ENCODE measurements at regions not wholly inside any gene's neighbourhood (a gene's known extent, or its start where the extent isn't known, plus 50 kb on each side); places are given as distances from the start of the nearest gene placed in this dataset.

DNA sequence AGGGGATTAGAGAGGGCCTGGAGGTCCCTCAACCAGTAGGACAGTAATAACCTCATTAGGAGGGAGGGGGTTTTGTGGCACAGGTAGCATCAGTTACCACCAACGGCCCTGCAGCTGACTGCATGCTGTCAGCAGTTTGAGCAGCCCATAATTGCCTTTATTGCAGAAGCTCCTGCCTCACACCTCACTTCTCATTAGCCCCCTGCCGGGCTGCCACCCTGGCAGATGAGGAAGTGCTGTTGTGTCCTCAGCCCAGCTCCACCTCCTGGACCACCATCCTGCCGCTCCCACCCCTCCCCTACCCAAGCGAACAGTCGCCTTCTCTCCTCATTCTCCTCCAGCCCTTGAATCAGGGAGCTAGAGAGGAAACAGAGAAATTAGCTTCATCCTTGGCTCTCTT is 237.4 kb downstream of the LMX1A start:
- TF ChIP-seq CTCF (optimal IDR thresholded peaks at IDR 0.05 in 1 of 3, IDR thresholded peaks at IDR 0.05 in 1 of 3, conservative IDR thresholded peaks at IDR 0.05 in 1 of 3; ENCODE audit: extremely low read depth in 1 of 3, insufficient read depth in 2 of 3, low read length in 3 of 3): no peak
- TF ChIP-seq EZH2 (IDR thresholded peaks at IDR 0.05; ENCODE audit: low read length): no peak

Data from keratinocyte (primary cell).